Hematopoietic multipotent progenitor cell treated with erythropoietin and hydrocortisone succinate and interleukin-3 and kit ligand, for 17 days (in vitro differentiated cells): ENCODE measurements at regions not wholly inside any gene's neighbourhood (a gene's known extent, or its start where the extent isn't known, plus 50 kb on each side); places are given as distances from the start of the nearest gene placed in this dataset.

Source experiments
- DNase-seq: peaks from one replicate; pipeline ENCODE4 v3.0.0-alpha.2; 2015; ENCODE audit warnings: low spot score

- no peak for DNase-seq
Observed at GRCh38 chr4:38601244-38601915, 62.6 kb upstream of the KLF3 start.

GRCh38 chr4:38601916-38602291 is 62.1 kb upstream of the KLF3 start:
- DNase-seq = no peak

GRCh38 chr4:38603652-38604051 is 60.3 kb upstream of the KLF3 start:
- no peak for DNase-seq

- DNase-seq = no peak
Observed at GRCh38 chr4:38605181-38605752, 58.7 kb upstream of the KLF3 start.

GRCh38 chr4:38605753-38606586 is 58.0 kb upstream of the KLF3 start:
- no peak for DNase-seq

- DNase-seq = peak; percentile 45
Observed at GRCh38 chr4:38606587-38606905, 57.5 kb upstream of the KLF3 start.

GRCh38 chr4:38609614-38610013 is 54.4 kb upstream of the KLF3 start:
- no peak for DNase-seq

GRCh38 chr4:38610521-38610920 is 53.5 kb upstream of the KLF3 start:
- no peak for DNase-seq

GRCh38 chr4:38610966-38611431 is 53.0 kb upstream of the KLF3 start:
- DNase-seq = no peak

- no peak for DNase-seq
Observed at GRCh38 chr4:38611676-38612075, 52.3 kb upstream of the KLF3 start.

GRCh38 chr4:38612646-38613414 is 51.2 kb upstream of the KLF3 start:
- no peak for DNase-seq
